GM12878 (cell line): ENCODE measurements at regions not wholly inside any gene's neighbourhood (a gene's known extent, or its start where the extent isn't known, plus 50 kb on each side); places are given as distances from the start of the nearest gene placed in this dataset.

Experiments
- ASH2L ChIP-seq: fragments of 300-600, 200-600 bp; sonication (generic); IDR thresholded peaks from 2 replicates; pipeline ENCODE4 v1.6.1; 2017; ENCODE audit warnings: low read depth, mild to moderate bottlenecking, borderline replicate concordance
- EZH2 ChIP-seq: IDR thresholded peaks from 2 replicates; pipeline ENCODE4 v1.6.1; 2012; ENCODE audit warnings: low read depth, mild to moderate bottlenecking, control low read depth, inconsistent platforms, low read length, borderline replicate concordance; ENCODE audit not compliant: control insufficient read depth
- HDAC6 ChIP-seq: fragments of 200-600 bp; sonication (generic); IDR thresholded peaks from one replicate; pipeline ENCODE4 v1.8.0; 2017; ENCODE audit warnings: antibody characterized with exemption; ENCODE audit not compliant: unreplicated experiment
- NR2C2 ChIP-seq: IDR thresholded peaks from 2 replicates; pipeline ENCODE4 v1.6.1; 2011; ENCODE audit warnings: borderline replicate concordance, low read depth; ENCODE audit not compliant: control insufficient read depth, insufficient read length
- POU2F2 ChIP-seq: IDR thresholded peaks from 3 replicates; pipeline ENCODE4 v1.6.1; 2011; ENCODE audit warnings: low read depth, mild to moderate bottlenecking, low read length, borderline replicate concordance
- RELA ChIP-seq: fragments of 450-650 bp; IDR thresholded peaks from 2 replicates; pipeline ENCODE4 v1.8.0; 2014; ENCODE audit warnings: borderline replicate concordance; ENCODE audit not compliant: partially characterized antibody
- RELB ChIP-seq: fragments of 450-650 bp; IDR thresholded peaks from 2 replicates; pipeline ENCODE4 v1.6.1; 2017; ENCODE audit warnings: low read depth, mild to moderate bottlenecking, moderate library complexity
- SIX5 ChIP-seq: IDR thresholded peaks from 2 replicates; pipeline ENCODE4 v1.6.1; 2011; ENCODE audit warnings: mild to moderate bottlenecking, low read depth, low read length, moderate library complexity; ENCODE audit not compliant: severe bottlenecking
- YY1 ChIP-seq: IDR thresholded peaks from 2 replicates; pipeline ENCODE4 v1.6.1; 2011; ENCODE audit warnings: low read depth, mild to moderate bottlenecking, low read length
- ZNF274 ChIP-seq: IDR thresholded peaks from one replicate; pipeline ENCODE4 v1.8.0; 2011; ENCODE audit not compliant: insufficient read length, insufficient read depth
- TF ChIP-seq, protein P1 (sequence below), 3 experiments: IDR thresholded peaks in 2 of 3; conservative IDR thresholded peaks in 1 of 3; 2 replicates each; pipeline ENCODE4 v1.5.1; 2011; ENCODE audit warnings: low read depth in 3 of 3, low read length in 3 of 3, mild to moderate bottlenecking in 3 of 3, control low read depth in 2 of 3, moderate library complexity in 2 of 3, inconsistent platforms in 1 of 3, mixed read lengths in 1 of 3; ENCODE audit not compliant: control insufficient read depth in 2 of 3, insufficient read depth in 1 of 3; ENCODE audit errors: extremely low read depth in 1 of 3

DNA sequence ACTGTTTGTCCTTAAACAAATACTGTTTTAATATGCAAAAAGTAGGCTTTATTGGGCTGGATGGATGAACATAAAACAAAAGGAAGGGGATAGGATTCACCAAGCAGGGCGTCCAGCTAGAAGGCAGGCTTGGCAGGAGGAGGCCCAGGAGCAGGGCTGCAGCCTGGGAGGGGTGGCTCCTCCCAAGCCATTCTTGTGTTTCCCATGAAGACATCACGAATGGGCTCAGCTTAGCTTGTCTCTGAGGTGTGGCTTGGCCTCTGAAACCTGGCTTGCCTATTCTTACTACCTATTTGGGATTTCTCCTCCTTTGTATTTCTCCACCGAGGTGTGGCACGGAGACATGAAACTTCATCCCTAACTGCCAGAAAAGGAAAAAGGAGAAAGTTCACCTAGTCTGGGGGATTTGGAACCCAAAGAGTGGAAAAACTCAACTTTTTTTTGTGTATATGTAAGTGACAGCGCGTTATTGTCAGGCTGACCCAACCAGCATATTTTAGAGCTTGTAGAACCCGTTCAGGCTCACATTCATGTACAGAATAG lies 481.9 kb upstream of the SPRED2 start:
- no peak for TF ChIP-seq ZNF274
- no peak for TF ChIP-seq POU2F2
- no peak for TF ChIP-seq HDAC6
- TF ChIP-seq, protein P1, sequence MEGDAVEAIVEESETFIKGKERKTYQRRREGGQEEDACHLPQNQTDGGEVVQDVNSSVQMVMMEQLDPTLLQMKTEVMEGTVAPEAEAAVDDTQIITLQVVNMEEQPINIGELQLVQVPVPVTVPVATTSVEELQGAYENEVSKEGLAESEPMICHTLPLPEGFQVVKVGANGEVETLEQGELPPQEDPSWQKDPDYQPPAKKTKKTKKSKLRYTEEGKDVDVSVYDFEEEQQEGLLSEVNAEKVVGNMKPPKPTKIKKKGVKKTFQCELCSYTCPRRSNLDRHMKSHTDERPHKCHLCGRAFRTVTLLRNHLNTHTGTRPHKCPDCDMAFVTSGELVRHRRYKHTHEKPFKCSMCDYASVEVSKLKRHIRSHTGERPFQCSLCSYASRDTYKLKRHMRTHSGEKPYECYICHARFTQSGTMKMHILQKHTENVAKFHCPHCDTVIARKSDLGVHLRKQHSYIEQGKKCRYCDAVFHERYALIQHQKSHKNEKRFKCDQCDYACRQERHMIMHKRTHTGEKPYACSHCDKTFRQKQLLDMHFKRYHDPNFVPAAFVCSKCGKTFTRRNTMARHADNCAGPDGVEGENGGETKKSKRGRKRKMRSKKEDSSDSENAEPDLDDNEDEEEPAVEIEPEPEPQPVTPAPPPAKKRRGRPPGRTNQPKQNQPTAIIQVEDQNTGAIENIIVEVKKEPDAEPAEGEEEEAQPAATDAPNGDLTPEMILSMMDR (IDR thresholded peaks at IDR 0.05 in 2 of 3, conservative IDR thresholded peaks at IDR 0.05 in 1 of 3; ENCODE audit: control insufficient read depth in 2 of 3, extremely low read depth in 1 of 3, insufficient read depth in 1 of 3, low read depth in 3 of 3, low read length in 3 of 3) = no peak
- TF ChIP-seq ASH2L = no peak
- no peak for TF ChIP-seq RELA
- no peak for TF ChIP-seq SIX5
- no peak for TF ChIP-seq YY1
- no peak for TF ChIP-seq RELB
- TF ChIP-seq EZH2 = no peak
- TF ChIP-seq NR2C2 = no peak
